Calu3 (cell line): ENCODE measurements at regions not wholly inside any gene's neighbourhood (a gene's known extent, or its start where the extent isn't known, plus 50 kb on each side); places are given as distances from the start of the nearest gene placed in this dataset.

ENCODE experiments used
- BruUV-seq: library from RNA; stranded (reverse); fragments of 400-500 nt; replicated peaks from 2 replicates; lab custom pipeline; 2021; lab: Mats Ljungman, UMichigan
- CTCF ChIA-PET: fragments of 300-600 bp; sonication (Branson Sonifier 250); formaldehyde crosslinking; loops from one replicate; lab custom pipeline; 2022; ENCODE audit warnings: antibody characterized with exemption; lab: Charles Lee
- DNase-seq: peaks from one replicate; pipeline ENCODE4 v3.0.0; 2022
- H3K27ac Mint-ChIP-seq: one replicate; pipeline ENCODE4 v1.8.0; 2022; ENCODE audit warnings: mixed read lengths; ENCODE audit not compliant: unreplicated experiment
- H3K27me3 Mint-ChIP-seq: one replicate; pipeline ENCODE4 v1.8.0; 2022; ENCODE audit warnings: mixed read lengths; ENCODE audit not compliant: unreplicated experiment
- H3K36me3 Mint-ChIP-seq: one replicate; pipeline ENCODE4 v1.8.0; 2022; ENCODE audit warnings: mild to moderate bottlenecking, moderate library complexity, mixed read lengths; ENCODE audit not compliant: insufficient read depth, unreplicated experiment
- H3K4me1 Mint-ChIP-seq: one replicate; pipeline ENCODE4 v1.8.0; 2022; ENCODE audit warnings: mild to moderate bottlenecking, low read depth, mixed read lengths; ENCODE audit not compliant: unreplicated experiment
- H3K4me3 Mint-ChIP-seq: one replicate; pipeline ENCODE4 v1.8.0; 2022; ENCODE audit warnings: mild to moderate bottlenecking, low read depth, moderate library complexity, mixed read lengths; ENCODE audit not compliant: unreplicated experiment
- H3K9me3 Mint-ChIP-seq: one replicate; pipeline ENCODE4 v1.8.0; 2022; ENCODE audit warnings: low read depth, mixed read lengths; ENCODE audit not compliant: unreplicated experiment
- CTCF ChIP-seq: fragments of 200-600 bp; IDR thresholded peaks from one replicate; pipeline ENCODE4 v1.8.0; 2022; ENCODE audit warnings: antibody characterized with exemption; ENCODE audit not compliant: unreplicated experiment
- intact Hi-C: fragments of 100-400 bp; cut with micrococcal nuclease; formaldehyde crosslinking; loops from one replicate; pipeline ENCODE4 v1.10.0; 2022; ENCODE audit not compliant: unreplicated experiment

- TF ChIP-seq CTCF, result no peak
- no peak for DNase-seq
- H3K36me3 Mint-ChIP-seq, result no peaks in the 10 kb centered on the region
- intact Hi-C loops, result no loop called here
- no peaks in the 10 kb centered on the region for H3K27me3 Mint-ChIP-seq
- BruUV-seq, result no TSS peak
- H3K9me3 Mint-ChIP-seq, result peaks cover 23% of the 10 kb centered on the region
- no peak overlapping the region for H3K27ac Mint-ChIP-seq
- CTCF ChIA-PET, result no interaction called here
- H3K4me3 Mint-ChIP-seq, result no peak overlapping the region
- H3K4me1 Mint-ChIP-seq, result no peaks in the 10 kb centered on the region
Measured at GRCh38 chr19:30997222-30997621, 352.0 kb downstream of the TSHZ3 start.

DNA sequence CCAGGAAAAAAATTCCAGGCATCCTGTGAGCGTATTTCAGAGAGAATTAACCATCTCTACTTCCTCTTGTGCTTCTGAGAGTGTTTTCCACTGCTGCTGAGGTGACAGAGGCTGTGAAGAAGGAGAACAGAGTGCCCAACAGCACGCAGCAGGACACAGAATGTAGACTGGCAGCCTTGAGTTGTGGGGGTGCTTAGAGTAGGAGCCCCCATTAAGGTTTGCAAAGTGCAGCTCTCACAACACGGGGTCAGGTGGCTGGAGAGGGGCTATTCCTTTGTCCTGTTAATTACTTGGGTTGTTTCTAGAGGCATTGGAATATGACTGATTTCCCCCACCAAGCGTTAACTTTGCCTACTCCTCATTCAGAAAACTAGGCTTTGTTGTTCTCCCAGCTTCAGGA lies 370.6 kb downstream of the TSHZ3 start:
- Mint-ChIP-seq H3K4me1 (no peaks in the 10 kb centered on the region), H3K9me3 (peaks cover 13% of the 10 kb centered on the region), H3K27me3 (no peaks in the 10 kb centered on the region), H3K4me3 (no peak overlapping the region), H3K36me3 (no peaks in the 10 kb centered on the region), H3K27ac (no peak overlapping the region)
- CTCF ChIA-PET, result no interaction called here
- TF ChIP-seq CTCF, result no peak
- BruUV-seq, result no TSS peak
- intact Hi-C loops, result no loop called here
- DNase-seq, result no peak

- intact Hi-C loops, result no loop called here
- CTCF ChIA-PET, result no interaction called here
- no peak overlapping the region for H3K4me3 Mint-ChIP-seq
- H3K27me3 Mint-ChIP-seq, result no peaks in the 10 kb centered on the region
- no peak overlapping the region for H3K27ac Mint-ChIP-seq
- H3K9me3 Mint-ChIP-seq, result peaks cover 26% of the 10 kb centered on the region
- H3K4me1 Mint-ChIP-seq, result no peaks in the 10 kb centered on the region
- DNase-seq, result no peak
- no peak for TF ChIP-seq CTCF
- no peaks in the 10 kb centered on the region for H3K36me3 Mint-ChIP-seq
- BruUV-seq, result no TSS peak
Measured at GRCh38 chr19:30969591-30969990, 379.6 kb downstream of the TSHZ3 start.

DNA sequence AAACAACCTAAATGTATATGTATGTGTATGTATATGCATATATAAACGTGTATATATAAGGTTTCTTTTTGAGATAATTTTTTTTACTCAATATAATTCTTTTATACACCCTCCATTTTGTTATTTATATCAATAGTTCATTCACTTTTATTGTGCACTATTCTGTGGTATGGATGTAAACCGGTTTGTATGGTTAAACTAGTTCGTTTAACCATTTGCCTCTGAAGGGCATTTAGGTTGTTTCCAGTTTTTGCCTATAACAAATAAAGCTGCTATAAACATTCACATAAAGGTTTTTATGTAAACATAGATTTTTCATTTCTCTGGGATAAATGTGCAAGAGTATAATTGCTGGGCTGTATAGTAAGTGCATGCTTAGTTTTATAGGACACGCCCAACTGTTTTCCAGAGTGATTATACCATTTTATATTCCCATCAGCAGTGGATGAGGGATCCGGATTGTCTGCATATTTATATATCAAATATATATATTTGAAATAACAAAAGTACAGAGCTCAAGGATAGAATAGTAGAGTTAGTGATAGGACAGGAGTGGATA lies 380.3 kb downstream of the TSHZ3 start:
- H3K27ac Mint-ChIP-seq, result no peak overlapping the region

More for the DNA sequence above, 380.3 kb downstream of the TSHZ3 start:
- no peak for DNase-seq
- no peaks in the 10 kb centered on the region for H3K4me1 Mint-ChIP-seq
- intact Hi-C loops, result no loop called here
- no peaks in the 10 kb centered on the region for H3K27me3 Mint-ChIP-seq
- H3K36me3 Mint-ChIP-seq, result no peaks in the 10 kb centered on the region
- peaks cover 24% of the 10 kb centered on the region for H3K9me3 Mint-ChIP-seq
- CTCF ChIA-PET, result no interaction called here
- TF ChIP-seq CTCF, result no peak
- H3K4me3 Mint-ChIP-seq, result no peak overlapping the region
- BruUV-seq, result no TSS peak
